B cell (primary cell): ENCODE measurements at regions not wholly inside any gene's neighbourhood (a gene's known extent, or its start where the extent isn't known, plus 50 kb on each side); places are given as distances from the start of the nearest gene placed in this dataset.

Source experiments
- CTCF ChIP-seq: fragments of 200-600 bp; IDR thresholded peaks from one replicate; pipeline ENCODE4 v1.8.0; 2022; ENCODE audit warnings: antibody characterized with exemption, mild to moderate bottlenecking
- EZH2 ChIP-seq: IDR thresholded peaks from 2 replicates; pipeline ENCODE4 v1.6.1; 2012; ENCODE audit warnings: borderline replicate concordance, low read depth, mild to moderate bottlenecking, moderate library complexity, low read length; ENCODE audit not compliant: insufficient read depth, poor library complexity, severe bottlenecking

DNA sequence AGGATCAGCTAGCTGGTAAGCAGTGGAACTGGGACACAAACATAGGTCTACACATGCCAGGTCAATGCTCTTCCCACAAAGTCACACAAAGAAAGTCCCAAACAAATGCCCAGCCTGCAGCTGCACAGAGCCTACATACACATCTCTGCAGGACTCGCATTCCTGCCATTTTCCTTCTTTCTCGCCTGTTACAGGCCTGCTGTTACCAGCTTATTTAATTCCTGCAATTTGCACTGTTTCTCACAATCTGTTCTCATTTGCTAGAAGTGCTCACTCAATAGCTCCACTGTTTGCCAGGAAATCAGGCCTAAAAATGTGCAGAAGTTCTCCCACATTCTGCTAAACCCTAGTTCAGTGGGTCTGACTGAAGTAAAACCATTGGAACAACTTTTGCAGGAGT lies 362.6 kb upstream of the C1orf87 start:
- TF ChIP-seq EZH2 (no peak), CTCF (no peak)
